NCI-H82 treated with DMSO at 0.1 percent for 48 hours (cell line): ENCODE measurements at regions not wholly inside any gene's neighbourhood (a gene's known extent, or its start where the extent isn't known, plus 50 kb on each side); places are given as distances from the start of the nearest gene placed in this dataset.
"Not testable (repeated sequence)": the region's sequence is repeated elsewhere in the genome, so short reads cannot be mapped to it uniquely, and the experiment has no call there.

Experiments
- DNase-seq: peaks from one replicate; lab custom pipeline; 2025; ENCODE audit not compliant: unreplicated experiment; lab: John Stamatoyannopoulos, UW

DNA sequence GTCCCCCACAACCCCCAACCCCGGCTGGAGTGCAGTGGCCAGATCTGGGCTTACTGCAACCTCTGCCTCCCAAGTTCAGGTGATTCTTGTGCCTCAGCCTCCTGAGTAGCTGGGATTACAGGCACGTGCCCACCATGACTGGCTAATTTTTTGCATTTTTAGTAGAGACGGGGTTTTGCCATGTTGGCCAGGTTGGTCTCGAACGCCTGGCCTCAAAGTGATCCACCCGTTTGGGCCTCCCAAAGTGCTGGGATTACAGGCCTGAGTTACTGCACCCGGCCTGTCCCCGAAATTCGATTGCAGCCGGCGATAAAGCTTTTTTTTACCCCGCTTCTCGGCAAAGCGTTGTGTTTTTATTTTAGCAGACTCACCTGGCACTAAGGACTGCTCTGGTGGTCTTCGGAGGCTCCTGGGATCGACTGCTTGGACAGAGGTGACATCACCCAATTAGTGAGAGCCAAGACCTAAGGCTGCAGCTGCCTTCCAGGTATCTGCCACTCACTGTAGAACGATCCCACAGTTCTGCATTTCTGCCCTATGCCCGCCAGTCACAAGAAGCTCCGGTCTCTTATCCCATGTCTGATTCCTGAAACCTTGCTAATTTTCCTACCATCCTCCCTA is 82.2 kb upstream of the ARL4D start:
- no peak for DNase-seq

DNA sequence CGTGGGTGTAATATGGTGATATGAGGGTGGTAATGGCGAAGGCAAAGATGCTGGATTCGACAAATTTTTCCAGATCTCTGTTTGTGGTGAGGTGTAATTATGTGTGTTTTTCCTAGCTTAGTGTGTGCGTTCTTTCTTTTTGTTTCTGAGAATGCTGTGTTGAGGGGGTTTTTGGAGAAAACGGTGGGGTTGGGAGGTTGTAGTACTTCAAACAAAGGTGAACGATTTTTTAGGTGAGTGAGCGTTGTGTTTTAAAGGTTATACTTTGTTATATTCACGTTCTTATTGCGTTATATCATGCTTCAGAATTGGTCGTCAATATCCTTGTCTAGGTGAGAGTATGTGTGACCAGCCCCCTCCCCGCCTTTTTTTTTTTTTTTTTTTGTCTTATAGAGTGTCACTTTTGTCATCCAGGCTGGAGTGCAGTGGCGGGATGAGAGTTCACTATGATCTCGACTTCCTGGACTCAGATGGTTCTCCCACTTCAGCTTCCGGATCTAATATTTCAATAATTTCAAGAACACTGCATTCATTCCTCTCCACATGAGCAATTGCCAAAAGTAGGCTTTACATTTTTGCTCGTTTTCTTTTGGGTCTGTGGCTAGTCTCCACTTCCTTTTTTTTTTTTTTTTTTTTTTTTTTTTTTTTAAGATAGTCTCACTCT is 82.2 kb upstream of the RNU2-1 start:
- no peak for DNase-seq

GRCh38 chr17:43315369-43315768 is 81.6 kb upstream of the RNU2-1 start:
- DNase-seq: no peak

GRCh38 chr17:43314611-43315011 is 80.8 kb upstream of the RNU2-1 start:
- no peak for DNase-seq

- DNase-seq: no peak
Observed at GRCh38 chr17:43312011-43312410, 78.2 kb upstream of the RNU2-1 start.

GRCh38 chr17:43309505-43310332 is 75.9 kb upstream of the RNU2-1 start:
- no peak for DNase-seq

GRCh38 chr17:43308999-43309398 is 75.2 kb upstream of the RNU2-1 start:
- DNase-seq: no peak

GRCh38 chr17:43304792-43305191 is 71.0 kb upstream of the RNU2-1 start:
- DNase-seq: not testable (repeated sequence)

DNA sequence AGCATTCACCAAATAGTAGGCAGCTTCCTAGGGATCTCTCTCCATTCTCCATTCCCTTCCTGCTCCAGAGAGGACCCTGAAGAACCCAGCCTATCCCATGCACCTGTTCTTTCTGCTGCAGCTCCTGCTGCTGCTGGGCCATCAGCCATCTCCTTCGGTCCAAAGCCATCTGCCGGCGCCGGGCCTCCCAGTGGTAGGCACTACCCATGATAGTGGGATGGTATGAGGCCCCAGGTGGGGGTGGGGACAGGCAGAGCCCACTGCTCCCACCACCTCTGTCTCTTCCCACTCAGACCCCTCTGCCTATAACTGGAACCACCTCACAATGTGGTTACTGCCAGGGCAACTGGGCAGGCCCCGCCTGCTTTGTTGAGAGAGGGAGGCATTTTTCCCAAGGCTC is 69.3 kb upstream of the RNU2-1 start:
- DNase-seq: not testable (repeated sequence)

DNA sequence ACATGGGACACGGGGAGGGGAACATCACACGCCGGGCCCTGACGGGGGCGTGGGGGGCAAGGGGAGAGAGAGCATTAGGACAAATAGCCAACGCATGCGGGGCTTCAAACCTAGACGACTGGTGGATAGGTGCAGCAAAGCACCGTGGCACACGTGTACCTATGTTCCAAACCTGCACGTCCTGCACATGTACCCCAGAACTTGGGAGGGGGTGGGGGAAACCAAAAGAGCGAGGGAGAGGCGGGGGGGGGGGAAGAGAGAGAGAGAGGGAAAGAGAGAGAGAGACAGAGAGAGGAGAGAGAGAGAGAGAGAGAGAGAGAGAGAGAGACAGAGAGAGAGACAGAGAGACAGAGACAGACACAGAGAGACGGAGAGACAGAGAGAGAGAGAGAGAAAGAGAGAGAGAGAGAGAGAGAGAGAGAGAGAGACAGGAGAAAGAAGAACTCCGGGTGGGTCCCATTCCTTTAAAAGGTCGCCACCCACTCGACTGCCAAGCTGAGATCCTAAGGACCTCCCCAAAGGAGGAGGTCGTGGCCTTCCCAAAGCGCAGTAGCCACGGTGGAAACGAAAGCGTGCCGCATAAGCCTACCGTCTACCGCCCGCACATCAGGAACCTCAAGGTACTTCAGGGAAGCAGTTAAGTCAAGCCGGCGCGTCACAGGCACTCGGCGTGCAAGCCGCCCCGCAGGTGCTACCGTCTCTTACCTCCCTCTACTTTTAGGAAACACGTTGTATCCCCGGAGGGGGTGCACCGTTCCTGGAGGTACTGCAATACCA is 65.7 kb upstream of the RNU2-1 start:
- DNase-seq: not testable (repeated sequence)

DNA sequence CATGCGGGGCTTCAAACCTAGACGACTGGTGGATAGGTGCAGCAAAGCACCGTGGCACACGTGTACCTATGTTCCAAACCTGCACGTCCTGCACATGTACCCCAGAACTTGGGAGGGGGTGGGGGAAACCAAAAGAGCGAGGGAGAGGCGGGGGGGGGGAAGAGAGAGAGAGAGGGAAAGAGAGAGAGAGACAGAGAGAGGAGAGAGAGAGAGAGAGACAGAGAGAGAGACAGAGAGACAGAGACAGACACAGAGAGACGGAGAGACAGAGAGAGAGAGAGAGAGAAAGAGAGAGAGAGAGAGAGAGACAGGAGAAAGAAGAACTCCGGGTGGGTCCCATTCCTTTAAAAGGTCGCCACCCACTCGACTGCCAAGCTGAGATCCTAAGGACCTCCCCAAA is 55.9 kb upstream of the RNU2-1 start:
- DNase-seq: not testable (repeated sequence)

- DNase-seq: not testable (repeated sequence)
Observed at GRCh38 chr17:43283606-43284005, 49.8 kb upstream of the RNU2-1 start.
